Occipital lobe (tissue), 1 donor: ENCODE measurements at regions not wholly inside any gene's neighbourhood (a gene's known extent, or its start where the extent isn't known, plus 50 kb on each side); places are given as distances from the start of the nearest gene placed in this dataset.

Experiments used
- DNase-seq: peaks from one replicate; lab custom pipeline; 2025; lab: John Stamatoyannopoulos, UW

DNA sequence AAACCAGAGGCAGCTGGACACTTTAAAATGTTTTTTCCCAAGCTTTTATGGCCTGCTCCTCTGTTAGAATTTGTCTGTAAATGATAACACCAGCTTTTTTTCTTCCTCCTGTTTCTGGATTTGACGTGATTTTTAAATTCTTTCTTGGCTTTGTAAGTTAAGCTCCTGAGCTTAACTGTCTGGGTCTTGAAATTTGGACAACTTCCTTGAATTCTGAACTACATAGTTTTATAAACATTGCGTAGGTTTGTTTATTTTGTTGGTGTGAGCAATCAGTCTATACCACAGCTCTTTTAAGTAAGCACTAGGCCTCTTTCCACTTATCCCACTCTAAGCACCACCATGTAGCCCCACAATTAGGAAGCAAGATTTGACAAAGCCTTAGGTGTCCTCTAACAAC, 144.4 kb upstream of the GUCY1A1 start:
- DNase-seq: no peak

DNA sequence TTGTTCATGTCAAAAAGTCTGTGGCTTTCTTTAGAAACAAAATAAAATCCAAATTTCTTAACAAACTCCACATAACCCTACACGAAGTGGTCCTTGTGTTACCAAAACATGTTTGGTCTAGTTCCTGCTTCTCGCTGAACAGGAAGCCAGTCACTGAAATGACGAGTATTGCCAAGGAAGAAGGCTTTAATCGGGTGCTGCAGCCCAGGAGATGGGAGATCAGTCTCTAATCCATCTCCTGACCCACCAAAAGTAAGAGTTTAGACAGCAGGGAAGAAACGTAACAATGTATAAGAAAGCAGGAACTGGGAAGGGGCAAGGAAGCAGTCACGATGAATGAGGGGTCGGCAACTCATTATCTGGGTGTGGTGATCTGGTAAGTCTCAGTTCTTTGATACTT, 144.6 kb upstream of the MAP9 start:
- DNase-seq: no peak

DNA sequence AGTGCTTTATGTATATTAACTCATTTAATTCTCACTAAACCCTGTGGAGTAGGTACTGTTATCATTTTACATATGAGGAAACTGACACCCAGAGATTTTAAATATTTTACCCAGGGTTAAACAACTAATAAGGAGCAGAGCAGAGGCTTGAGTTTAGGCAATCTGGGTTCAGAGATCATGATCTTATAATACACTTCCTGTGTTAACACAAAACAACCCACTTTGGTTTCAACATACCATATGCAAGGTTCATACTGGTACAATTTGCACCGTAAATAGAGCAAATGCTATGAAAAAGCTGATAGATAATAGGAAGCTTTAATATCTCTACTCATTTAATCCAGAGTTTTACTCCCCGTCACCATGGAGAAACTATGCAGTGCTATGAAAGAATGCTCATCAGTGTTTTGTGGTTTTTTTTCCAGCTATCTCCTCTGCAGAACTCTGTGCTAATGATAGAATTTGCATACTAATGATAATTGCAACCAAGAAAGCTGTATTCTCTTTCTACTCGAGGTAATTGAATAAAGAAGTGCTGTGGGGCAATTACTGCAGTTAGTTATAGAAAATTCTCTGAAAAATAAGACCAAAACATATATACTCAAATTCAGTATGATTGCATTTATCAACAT, 138.8 kb upstream of the MAP9 start:
- no peak for DNase-seq

DNA sequence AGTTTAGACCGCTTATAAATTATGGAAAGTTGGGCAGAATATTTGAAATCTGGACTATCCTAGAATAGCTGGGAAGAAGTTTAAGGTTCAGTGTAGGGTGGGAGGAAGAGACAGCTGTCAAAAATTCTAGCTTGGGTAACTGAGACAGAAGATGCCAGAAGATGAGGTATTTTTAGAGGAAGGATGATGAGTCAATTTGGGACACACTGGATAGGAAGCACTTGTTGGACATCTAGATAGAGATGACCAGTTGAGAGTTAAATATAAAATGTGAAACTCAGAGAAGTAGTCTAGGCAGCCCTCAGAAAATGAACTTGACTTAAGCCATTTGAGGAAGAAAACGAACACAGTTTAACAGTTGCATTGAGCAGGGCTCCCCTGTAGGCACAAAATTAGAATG, 137.9 kb upstream of the MAP9 start:
- DNase-seq: no peak

DNA sequence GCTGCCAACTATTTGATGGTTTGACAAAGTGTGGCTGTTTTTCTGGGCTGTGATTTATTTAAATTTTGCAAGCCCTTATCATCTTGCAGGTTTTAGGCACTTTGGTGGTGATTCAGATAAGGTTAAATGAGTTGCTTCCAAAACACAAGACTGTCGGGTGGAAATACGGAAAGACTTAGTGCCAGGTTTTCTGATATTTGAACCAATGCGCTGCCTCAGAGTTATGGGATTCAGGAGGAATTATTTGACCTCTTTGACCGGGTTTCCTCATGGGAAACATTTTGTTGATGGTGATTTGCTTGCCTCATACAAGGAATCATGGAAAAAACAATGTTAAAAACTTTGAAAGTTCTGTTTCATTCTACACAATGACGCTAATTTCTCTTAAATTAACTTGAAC, 136.1 kb upstream of the MAP9 start:
- DNase-seq: no peak

DNA sequence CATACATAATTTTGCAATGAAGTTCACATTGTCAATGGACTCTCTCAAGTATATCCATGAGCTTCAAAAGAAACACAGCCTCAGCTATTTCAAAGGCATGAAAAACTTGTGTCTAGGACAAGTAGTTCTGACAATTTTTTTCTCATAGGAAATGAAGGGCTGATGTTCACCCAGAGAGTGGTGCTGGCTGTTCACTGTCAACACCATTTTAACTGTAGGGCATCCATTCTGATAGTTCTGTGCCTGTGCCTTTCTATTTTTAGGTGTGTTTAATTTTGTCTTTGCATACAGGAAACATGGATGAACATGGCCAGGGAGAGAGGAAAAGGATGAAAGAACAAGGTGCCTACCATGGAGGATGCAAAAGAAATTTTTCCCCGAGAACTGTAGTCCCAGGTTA, 135.3 kb upstream of the MAP9 start:
- no peak for DNase-seq

DNA sequence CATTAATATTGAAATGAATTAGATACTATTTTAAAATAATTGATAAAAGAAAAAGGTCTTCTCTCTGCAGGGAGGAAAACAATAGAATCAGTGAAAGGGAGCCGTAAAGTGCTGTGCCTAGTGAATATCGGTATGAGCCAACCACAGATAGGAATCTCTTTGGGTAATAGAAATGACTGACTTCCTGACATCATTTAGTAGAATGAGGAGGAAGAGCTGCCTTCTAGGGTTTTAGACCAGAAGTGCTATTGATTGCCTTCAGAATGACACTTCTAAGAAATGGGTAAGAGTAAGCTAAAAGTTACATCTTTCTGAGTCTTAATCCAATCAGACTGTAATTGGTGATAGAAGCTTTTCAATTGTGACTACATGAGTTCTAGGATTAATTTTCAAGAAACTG, 134.0 kb upstream of the MAP9 start:
- DNase-seq: no peak

DNA sequence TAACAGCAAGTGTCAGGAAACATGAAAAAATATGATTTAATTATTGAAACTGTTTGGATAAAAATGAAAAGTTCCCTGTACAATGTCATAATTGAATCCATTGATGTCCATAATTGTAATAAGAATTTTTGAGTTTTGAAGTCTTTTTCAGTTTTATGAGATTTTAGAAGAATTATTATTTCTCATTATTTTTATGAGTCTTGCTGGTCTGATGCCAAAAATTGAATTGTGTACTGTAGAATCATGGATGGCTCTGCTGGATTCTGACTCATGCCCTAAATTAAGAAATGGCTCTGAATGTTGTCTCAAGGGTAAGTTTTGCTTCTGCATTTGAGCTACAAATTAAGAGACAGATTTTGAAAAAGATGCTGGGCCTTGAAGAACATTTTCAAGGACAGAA, 132.8 kb upstream of the MAP9 start:
- no peak for DNase-seq

DNA sequence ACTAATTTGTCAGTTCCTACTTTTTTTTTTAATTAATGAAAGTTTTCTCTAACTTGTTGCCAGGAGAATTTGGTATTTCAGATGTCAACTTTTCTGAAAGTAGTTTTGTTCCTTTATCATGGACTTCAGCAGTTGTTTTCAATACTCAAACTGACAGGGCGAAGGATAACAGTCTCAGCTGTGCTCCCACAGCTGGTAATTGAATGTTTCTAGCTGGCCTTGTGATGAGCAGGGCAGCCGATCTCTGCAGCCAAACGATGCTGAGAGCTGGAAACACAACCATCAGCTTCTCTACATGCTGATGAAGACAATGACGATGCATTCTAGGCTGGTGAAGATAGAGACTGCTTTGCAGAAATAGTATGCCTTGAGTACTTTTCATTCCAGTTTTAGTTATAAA, 130.0 kb upstream of the MAP9 start:
- no peak for DNase-seq

DNA sequence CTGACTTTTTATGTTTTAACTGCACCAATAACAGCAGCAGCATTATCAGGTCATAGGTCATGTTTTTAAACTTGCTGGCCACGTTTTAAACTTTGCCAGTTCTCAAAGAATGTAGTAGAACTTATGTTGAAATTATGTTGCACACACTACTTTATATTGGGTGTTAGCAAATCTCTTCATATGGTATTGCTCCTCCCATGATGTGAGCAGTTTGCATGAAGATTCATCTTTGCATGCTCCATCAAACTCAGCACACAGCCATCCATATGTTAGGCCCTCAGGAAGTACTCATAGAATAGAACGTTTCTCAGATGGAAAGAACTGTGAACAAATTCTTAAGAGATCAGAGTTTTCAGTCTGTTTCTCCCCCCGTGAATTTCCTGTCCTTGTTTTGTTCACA, 128.6 kb upstream of the MAP9 start:
- no peak for DNase-seq

DNA sequence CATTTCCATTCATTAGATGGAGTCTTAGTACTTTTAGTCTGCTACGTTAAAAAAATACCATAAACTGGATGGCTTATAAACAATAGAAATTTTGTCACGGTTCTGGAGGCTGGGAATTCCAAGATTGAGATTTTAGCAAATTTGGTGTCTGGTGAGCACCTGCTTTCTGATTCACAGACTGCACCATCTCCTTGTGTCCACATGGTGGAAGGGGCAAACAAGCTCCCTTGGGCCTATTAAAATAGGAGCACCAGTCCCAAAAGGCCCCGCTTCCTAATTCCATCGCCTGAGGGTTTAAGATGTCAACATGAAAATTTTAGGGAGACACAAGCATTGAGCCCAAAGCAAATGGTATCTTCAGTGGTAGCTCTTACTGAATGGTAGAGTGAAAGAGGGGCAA, 120.5 kb upstream of the MAP9 start:
- DNase-seq: no peak

DNA sequence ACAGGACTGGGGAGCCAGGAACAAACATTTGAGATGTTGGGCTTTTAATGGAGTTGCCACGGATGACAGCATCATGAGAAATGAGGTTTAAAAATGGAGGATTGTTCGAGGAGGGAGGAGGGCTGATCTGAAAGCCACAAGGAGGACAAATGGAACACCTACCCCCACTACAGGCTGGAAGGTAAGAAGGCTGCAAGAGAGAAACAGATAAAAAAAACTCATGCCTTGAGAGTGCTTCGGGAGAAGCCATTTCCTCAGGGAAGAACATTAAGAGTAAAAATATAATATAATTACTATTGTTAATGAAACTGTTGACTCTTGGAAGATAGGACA, 119.5 kb upstream of the MAP9 start:
- DNase-seq: no peak

DNA sequence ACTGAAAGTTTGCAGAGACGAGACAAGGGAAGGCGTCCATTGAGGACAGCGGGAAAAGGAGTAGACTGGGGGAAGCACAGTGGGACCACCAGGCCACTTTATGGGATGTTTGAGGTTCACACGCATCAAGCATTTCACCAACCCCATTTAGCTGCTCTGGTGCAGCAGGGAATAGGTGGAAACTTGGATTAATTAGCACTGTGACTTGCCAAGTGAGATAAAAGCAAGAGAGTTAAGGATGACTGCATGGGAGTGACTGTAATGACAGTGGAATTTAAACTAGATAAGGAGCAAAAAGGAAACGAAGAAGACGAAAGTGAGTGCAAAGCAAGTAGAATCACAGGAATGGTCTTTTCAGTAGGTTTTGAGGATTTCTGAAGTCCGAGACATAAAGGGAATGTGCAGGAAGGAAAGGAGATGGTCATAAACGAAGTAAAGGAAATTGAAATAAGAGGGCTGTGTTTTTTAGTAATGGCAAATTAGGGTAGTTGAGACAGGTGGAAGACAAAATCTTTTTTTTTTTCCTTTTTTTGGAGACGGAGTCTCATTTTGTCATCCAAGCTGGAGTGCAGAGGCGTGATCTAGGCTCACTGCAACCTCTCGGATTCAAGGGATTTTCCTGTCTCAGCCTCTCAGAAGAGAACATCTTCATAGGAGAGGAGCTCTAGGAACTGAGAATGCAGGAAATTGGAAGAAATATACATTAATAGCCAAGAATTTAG, 119.0 kb upstream of the MAP9 start:
- no peak for DNase-seq

DNA sequence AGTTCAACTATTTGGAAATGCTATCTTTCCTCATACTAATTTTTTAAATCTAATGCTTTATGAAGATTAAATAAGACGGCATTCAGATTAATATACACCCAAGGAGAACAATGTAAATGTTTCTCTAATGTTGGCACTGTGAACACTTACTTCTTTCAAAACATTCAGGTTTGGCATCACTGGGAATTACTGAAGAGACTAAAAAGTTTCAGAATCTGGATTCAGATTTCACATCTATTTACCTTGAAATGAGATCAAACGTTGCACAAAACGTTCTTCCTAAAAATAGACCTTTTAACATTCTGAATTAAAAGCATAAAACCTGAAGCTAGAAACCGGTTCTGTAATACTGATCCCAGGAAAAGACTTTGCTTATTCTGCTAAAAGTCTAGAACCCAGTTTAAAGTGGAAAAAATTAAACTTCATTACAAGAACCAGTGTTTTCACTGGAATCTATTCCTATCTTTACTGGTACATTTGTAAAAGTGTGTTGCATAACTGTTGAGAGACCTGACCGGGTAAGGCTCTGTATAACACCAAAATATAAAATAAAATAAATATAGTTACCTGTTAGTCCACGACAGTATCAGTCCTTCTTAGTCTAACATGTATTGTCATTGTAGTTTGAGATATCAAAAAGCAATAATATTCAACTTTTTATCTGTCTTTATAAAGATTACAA, 117.4 kb upstream of the MAP9 start:
- no peak for DNase-seq

DNA sequence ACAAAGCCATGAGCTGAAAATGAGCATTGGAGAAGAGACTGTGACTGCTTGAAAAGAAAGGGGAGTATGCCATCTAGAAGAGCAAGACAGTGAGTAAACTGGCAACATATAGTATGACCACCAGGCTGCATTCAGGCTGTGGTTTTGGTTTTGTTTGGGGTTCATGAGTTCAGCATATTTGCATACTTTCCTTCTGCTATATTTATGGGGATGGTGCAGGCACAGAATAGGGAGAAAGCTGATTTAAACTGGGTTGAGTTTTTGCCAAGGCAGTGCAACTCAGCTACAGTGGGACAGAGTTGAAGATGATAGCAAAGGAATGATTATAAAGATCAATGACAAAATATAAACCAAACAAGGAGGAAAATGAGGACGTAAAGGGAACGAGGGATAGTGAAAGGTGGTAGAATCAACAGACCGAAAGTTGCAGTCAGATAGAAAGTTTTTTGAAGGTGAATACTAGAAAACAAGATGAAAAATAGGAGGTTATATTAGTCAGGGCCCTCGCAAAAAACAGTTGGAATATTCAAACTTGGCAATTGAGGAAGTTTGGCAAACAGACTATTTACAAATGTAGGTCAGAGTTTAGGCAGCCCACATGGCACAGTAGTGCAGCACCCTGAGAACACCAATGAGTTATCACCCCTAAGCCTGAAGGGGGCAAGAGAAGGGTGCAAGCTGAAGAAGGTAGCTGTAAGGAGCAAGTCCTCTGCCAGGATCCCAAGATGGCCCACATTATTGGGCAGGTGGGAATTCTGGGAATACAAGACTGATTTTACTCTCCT, 114.8 kb upstream of the MAP9 start:
- no peak for DNase-seq

DNA sequence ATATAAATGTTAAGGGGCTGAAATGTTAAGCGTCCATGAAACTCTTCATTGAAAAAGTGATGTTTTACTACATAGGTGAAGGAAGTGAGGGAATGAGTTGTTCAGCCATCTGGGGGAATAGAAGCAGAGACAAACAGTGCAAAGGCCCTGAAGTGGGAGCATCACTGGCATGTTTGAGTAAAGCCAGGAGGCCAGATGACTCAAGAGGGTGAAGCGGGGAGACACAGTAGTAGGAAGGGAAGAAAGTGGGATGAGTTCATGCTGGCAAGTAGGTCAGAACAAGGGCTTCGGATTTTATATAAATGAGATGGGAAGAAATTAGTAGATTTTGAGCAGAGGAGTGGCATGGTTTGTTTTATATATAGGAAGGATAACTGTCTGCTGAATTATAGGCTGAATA, 112.5 kb upstream of the MAP9 start:
- DNase-seq: no peak

DNA sequence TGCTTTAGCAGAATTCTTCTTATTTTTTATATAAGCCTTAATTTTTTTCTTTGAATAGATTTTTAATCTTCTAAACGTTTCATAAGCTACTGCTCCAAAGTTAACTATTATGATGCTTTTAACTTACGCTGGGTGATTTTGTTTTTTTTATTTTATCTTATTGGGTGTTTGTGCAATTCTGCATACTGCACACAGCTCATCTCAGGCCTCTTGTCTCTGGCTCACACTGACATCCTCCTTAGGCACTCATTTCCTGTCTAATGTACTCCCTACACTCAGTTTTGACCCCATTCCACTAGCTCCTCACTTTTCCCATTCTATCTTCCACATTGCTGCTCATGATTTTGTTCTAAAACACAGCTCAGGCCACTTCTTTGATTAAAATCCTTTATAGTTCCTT, 111.9 kb upstream of the MAP9 start:
- no peak for DNase-seq

DNA sequence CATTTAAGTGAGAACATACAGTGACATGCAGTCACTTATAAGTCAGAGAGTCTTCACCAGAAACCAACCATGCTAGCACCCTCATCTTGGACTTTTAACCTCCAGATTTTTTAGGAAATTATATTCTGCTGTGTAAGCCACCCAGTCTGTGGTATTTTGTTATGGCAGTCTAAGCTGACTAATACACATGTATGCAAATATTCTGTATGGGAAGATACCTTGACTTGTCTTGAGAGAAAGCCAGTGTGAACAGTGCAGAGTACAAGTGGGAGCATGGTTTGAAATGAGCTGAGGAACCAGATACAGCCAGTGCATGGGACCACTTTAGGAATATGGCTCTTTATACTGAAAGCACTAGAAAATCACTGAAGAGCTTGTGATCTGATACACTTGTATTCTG, 110.4 kb upstream of the MAP9 start:
- DNase-seq: no peak

DNA sequence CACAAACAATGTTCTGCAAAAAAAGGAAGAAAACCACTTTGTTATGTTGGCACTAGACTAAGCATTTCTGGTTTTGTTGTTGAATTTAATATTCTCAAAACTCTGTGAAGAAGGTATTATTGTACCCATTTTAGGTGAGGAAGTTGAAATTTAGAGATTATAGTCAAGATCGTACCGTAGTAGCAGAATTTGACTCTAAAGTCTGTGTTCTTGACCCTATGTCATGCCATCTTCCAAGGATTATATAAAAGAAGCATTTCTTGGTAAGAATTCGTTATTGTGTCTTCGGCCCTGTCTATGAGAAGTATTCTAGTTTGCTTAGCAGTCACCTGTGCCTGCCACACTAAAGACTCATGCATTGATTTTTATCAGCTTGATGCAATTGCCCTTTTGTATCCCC, 104.4 kb upstream of the MAP9 start:
- no peak for DNase-seq

DNA sequence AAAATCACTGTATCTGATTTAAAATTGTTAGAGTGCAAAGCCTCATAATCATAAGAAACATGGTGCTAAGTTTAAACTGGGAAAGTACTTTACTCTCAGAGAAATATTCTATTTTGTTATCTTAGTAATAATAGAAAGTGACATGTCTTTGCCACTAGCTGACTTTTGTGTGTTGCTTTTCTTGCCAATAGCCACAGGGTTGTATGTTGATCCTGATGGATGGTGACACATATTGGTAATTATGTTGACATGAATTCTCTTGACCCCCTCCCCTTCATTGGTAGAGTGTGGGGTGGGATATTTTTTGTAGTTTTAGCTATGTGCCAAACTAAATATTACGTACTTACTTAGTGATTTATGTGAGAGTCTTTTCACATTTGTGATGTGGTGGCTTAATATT, 103.1 kb upstream of the MAP9 start:
- DNase-seq: no peak

DNA sequence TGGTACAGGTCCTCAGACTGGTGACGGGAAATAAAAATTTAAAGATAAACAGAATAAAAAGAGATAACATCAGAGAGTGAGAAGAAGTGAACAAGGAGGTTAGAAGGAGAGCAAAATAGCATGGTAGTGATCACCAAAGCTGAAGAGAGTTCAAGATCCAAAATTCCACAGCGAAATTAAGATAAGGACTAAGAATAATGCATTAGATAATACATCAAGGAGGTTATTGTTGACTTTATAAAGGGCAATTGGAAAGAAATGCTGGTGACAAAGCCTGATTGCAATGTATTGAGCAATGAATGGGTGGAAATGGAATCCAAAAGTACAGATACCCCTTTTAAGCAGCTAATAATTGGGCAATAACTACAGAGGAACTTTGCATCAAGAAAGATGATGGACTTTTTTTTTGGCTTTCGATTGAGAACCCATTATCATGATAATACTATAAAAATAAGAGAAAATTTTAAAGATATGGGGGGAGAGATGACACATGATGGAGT, 101.6 kb upstream of the MAP9 start:
- no peak for DNase-seq

DNA sequence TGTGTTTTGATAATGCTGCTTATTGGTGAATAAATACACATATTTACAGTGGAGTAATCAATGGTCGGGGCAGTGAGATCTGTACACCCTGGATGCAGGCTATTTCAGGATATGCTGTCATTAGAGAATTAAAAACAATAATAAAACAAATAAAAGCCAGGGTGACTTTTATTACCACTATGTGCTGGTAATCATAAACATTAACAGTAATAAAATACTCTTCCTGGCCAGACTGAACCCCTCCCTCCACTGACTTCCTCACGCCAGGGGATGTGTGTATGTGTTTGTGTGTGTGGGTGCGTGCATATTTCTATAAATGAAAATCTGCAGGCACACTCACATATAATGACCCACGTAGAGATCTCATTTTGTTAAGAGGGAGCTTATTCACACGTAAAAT, 98.0 kb upstream of the MAP9 start:
- DNase-seq: no peak
